Gastroesophageal sphincter (tissue), 4 donors: ENCODE measurements at regions not wholly inside any gene's neighbourhood (a gene's known extent, or its start where the extent isn't known, plus 50 kb on each side); places are given as distances from the start of the nearest gene placed in this dataset.

ENCODE experiments used
- ATAC-seq: fragments of 150-250 bp; one replicate; pipeline ENCODE4 v1.9.1; 2016; ENCODE audit warnings: mild to moderate bottlenecking, moderate library complexity
- H3K27ac ChIP-seq, 4 donors: fragments of 200-600 bp; sonication (generic) in 3 of 4; 1 replicate in 3 of 4; 2 replicates in 1 of 4; pipeline ENCODE4 v1.5.1; 2016 to 2019
- H3K27me3 ChIP-seq: fragments of 200-600 bp; sonication (generic); one replicate; pipeline ENCODE4 v1.5.1; 2019
- H3K36me3 ChIP-seq, 2 donors: fragments of 200-600 bp; sonication (generic); one replicate each; pipeline ENCODE4 v1.5.1; 2019; ENCODE audit warnings: control low read depth in 1 of 2
- H3K4me1 ChIP-seq, 3 donors: fragments of 200-600 bp; sonication (generic); 1 replicate in 2 of 3; 2 replicates in 1 of 3; pipeline ENCODE4 v1.5.1; 2016 to 2019; ENCODE audit warnings: control low read depth in 2 of 3
- H3K4me3 ChIP-seq, 2 donors: fragments of 200-600 bp; sonication (generic); one replicate each; pipeline ENCODE4 v1.5.1; 2019; ENCODE audit warnings: mild to moderate bottlenecking in 1 of 2, moderate library complexity in 1 of 2
- H3K9me3 ChIP-seq, 3 donors: fragments of 200-600 bp; sonication (generic); one replicate each; pipeline ENCODE4 v1.5.1; 2017 to 2019; ENCODE audit warnings: control low read depth in 2 of 3
- CTCF ChIP-seq, 4 experiments: fragments of 200-600 bp in 2 of 4; fragments of 450-650 bp in 2 of 4; sonication (generic) in 1 of 4; IDR thresholded peaks; one replicate each; pipeline ENCODE4 v1.5.1; 2017 to 2019; ENCODE audit warnings: antibody characterized with exemption in 4 of 4, mild to moderate bottlenecking in 2 of 4, moderate library complexity in 2 of 4
- EP300 ChIP-seq: sonication (generic); formaldehyde crosslinking; IDR thresholded peaks from one replicate; pipeline ENCODE4 v1.6.1; 2017; ENCODE audit warnings: antibody characterized with exemption, mild to moderate bottlenecking
- POLR2A ChIP-seq, 2 donors: fragments of 450-650 bp; IDR thresholded peaks; one replicate each; pipeline ENCODE4 v1.6.1; 2017; ENCODE audit warnings: antibody characterized with exemption in 2 of 2, mild to moderate bottlenecking in 2 of 2, moderate library complexity in 1 of 2
- POLR2AphosphoS5 ChIP-seq: sonication (generic); formaldehyde crosslinking; IDR thresholded peaks from one replicate; pipeline ENCODE4 v1.6.1; 2017; ENCODE audit warnings: antibody characterized with exemption
- WGBS, 2 donors: methylation state at CpG; one replicate each; pipeline ENCODE4 v1.1.5; 2018; ENCODE audit warnings: low coverage in 1 of 2; 5-methylcytosine and 5-hydroxymethylcytosine counted together

GRCh38 chr4:133621628-133622027, 472.5 kb downstream of the PCDH10 start:
- WGBS, 2 donors = 75% methylated on average over 1 of the region's 1 CpG
- Histone ChIP-seq H3K9me3 (no peaks in the 10 kb centered on the region), H3K27ac (no peak overlapping the region), H3K4me1 (no peaks in the 10 kb centered on the region), H3K36me3 (no peaks in the 10 kb centered on the region), H3K4me3 (no peak overlapping the region), H3K27me3 (no peaks in the 10 kb centered on the region)
- ATAC-seq = no peak
- no peak for TF ChIP-seq POLR2A (IDR thresholded peaks at IDR 0.05)
- no peak for TF ChIP-seq POLR2AphosphoS5
- TF ChIP-seq EP300 = no peak
- no peak for TF ChIP-seq CTCF (IDR thresholded peaks at IDR 0.05)

GRCh38 chr4:133620555-133620954, 471.5 kb downstream of the PCDH10 start:
- WGBS, 2 donors = 62% methylated on average over 4 of the region's 4 CpGs
- H3K4me1 ChIP-seq = no peaks in the 10 kb centered on the region
- no peaks in the 10 kb centered on the region for H3K36me3 ChIP-seq
- TF ChIP-seq CTCF (IDR thresholded peaks at IDR 0.05) (no peak), EP300 (no peak), POLR2AphosphoS5 (no peak), POLR2A (IDR thresholded peaks at IDR 0.05) (no peak)
- H3K4me3 ChIP-seq = no peak overlapping the region
- no peaks in the 10 kb centered on the region for H3K9me3 ChIP-seq
- H3K27me3 ChIP-seq = no peaks in the 10 kb centered on the region
- H3K27ac ChIP-seq = no peak overlapping the region
- ATAC-seq = no peak

GRCh38 chr4:133618963-133619362, 469.9 kb downstream of the PCDH10 start:
- WGBS, 2 donors = 80 to 86% methylated on average over 1 of the region's 1 CpG
- Histone ChIP-seq H3K9me3 (no peaks in the 10 kb centered on the region), H3K36me3 (no peaks in the 10 kb centered on the region), H3K27me3 (no peaks in the 10 kb centered on the region), H3K27ac (no peak overlapping the region), H3K4me1 (no peaks in the 10 kb centered on the region), H3K4me3 (no peak overlapping the region)
- TF ChIP-seq POLR2A (IDR thresholded peaks at IDR 0.05) (no peak), CTCF (IDR thresholded peaks at IDR 0.05) (no peak), POLR2AphosphoS5 (no peak), EP300 (no peak)
- ATAC-seq = no peak

GRCh38 chr4:133600008-133600407, 450.9 kb downstream of the PCDH10 start:
- H3K36me3 ChIP-seq = no peaks in the 10 kb centered on the region
- ATAC-seq = no peak
- 83 to 100% methylated on average over 2 of the region's 2 CpGs for WGBS, 2 donors
- TF ChIP-seq CTCF (IDR thresholded peaks at IDR 0.05) = no peak
- no peaks in the 10 kb centered on the region for H3K27me3 ChIP-seq
- no peaks in the 10 kb centered on the region for H3K9me3 ChIP-seq
- H3K27ac ChIP-seq = no peak overlapping the region
- H3K4me1 ChIP-seq = no peaks in the 10 kb centered on the region
- no peak overlapping the region for H3K4me3 ChIP-seq

- Histone ChIP-seq H3K4me1 (no peaks in the 10 kb centered on the region), H3K27ac (no peak overlapping the region), H3K36me3 (no peaks in the 10 kb centered on the region), H3K4me3 (no peak overlapping the region), H3K9me3 (no peaks in the 10 kb centered on the region), H3K27me3 (no peaks in the 10 kb centered on the region)
- no peak for ATAC-seq
- WGBS, 2 donors = 28 to 36% methylated on average over 4 to 6 of the region's 6 CpGs
- TF ChIP-seq CTCF (IDR thresholded peaks at IDR 0.05) = no peak
- no peak for TF ChIP-seq EP300
- no peak for TF ChIP-seq POLR2A (IDR thresholded peaks at IDR 0.05)
- TF ChIP-seq POLR2AphosphoS5 = no peak
Observed at GRCh38 chr4:133598779-133599178, 449.7 kb downstream of the PCDH10 start.
